Right lobe of liver (tissue), 4 donors: ENCODE measurements at regions not wholly inside any gene's neighbourhood (a gene's known extent, or its start where the extent isn't known, plus 50 kb on each side); places are given as distances from the start of the nearest gene placed in this dataset.

Experiments used
- POLR2A ChIP-seq: fragments of 450-650 bp; IDR thresholded peaks from one replicate; pipeline ENCODE4 v1.6.1; 2017; ENCODE audit warnings: antibody characterized with exemption, mild to moderate bottlenecking
- TF ChIP-seq, protein P1 (sequence below), 4 donors: fragments of 200-600 bp in 3 of 4; fragments of 450-650 bp in 1 of 4; IDR thresholded peaks; one replicate each; pipeline versions ENCODE4 v1.5.1 to v1.8.0; 2016 to 2022; ENCODE audit warnings: antibody characterized with exemption in 4 of 4, mild to moderate bottlenecking in 2 of 4
- donor health status: DM: no; HTN: no; CAD: no.
- donor health status: DM: no; HTN: no; CAD: no.
- donor health status: DM: no; HTN: yes; CAD: no.

DNA sequence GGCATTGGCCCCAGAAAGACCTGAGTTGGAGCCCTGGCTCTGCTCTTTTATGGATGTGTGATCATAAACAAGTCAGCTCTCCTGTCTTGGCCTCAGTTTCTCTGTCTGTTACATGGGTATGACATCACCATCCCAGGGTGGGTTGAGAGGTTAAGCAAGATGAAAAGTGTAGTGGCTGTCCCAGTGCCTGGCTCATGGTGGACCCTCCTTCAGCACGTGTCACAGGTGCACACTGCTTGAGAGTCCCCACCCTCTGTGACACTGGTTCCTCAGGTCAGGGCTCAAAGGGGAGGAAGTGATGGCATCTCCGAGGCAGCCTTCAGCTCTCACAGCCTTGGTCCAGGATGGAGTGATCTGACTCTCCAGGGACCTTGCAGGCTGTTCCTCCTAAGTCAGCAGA, 218.4 kb downstream of the HAPSTR1 start:
- TF ChIP-seq, protein P1, sequence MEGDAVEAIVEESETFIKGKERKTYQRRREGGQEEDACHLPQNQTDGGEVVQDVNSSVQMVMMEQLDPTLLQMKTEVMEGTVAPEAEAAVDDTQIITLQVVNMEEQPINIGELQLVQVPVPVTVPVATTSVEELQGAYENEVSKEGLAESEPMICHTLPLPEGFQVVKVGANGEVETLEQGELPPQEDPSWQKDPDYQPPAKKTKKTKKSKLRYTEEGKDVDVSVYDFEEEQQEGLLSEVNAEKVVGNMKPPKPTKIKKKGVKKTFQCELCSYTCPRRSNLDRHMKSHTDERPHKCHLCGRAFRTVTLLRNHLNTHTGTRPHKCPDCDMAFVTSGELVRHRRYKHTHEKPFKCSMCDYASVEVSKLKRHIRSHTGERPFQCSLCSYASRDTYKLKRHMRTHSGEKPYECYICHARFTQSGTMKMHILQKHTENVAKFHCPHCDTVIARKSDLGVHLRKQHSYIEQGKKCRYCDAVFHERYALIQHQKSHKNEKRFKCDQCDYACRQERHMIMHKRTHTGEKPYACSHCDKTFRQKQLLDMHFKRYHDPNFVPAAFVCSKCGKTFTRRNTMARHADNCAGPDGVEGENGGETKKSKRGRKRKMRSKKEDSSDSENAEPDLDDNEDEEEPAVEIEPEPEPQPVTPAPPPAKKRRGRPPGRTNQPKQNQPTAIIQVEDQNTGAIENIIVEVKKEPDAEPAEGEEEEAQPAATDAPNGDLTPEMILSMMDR (IDR thresholded peaks at IDR 0.05), result no peak
- TF ChIP-seq POLR2A, result no peak
